ENCODE measurements at regions not wholly inside any gene's neighbourhood (a gene's known extent, or its start where the extent isn't known, plus 50 kb on each side); places are given as distances from the start of the nearest gene placed in this dataset.
A peak's percentile ranks its signal among the peaks of the same experiment; 100 is the strongest.

GRCh38 chr5:44183753-44184152, 205.5 kb downstream of the FGF10 start:
- Histone ChIP-seq H3K36me3 (replicated peaks in 1 of 2; ENCODE audit: insufficient read depth in 1 of 2, low read depth in 2 of 2) (no peaks in the 10 kb centered on the region), H3K27ac (no peak overlapping the region), H3K4me3 (no peak overlapping the region), H3K9me3 (no peaks in the 10 kb centered on the region), H3K27me3 (no peaks in the 10 kb centered on the region), H3K4me1 (no peaks in the 10 kb centered on the region)
- no peak for TF ChIP-seq POLR2A (IDR thresholded peaks at IDR 0.05)
- TF ChIP-seq, protein P1, sequence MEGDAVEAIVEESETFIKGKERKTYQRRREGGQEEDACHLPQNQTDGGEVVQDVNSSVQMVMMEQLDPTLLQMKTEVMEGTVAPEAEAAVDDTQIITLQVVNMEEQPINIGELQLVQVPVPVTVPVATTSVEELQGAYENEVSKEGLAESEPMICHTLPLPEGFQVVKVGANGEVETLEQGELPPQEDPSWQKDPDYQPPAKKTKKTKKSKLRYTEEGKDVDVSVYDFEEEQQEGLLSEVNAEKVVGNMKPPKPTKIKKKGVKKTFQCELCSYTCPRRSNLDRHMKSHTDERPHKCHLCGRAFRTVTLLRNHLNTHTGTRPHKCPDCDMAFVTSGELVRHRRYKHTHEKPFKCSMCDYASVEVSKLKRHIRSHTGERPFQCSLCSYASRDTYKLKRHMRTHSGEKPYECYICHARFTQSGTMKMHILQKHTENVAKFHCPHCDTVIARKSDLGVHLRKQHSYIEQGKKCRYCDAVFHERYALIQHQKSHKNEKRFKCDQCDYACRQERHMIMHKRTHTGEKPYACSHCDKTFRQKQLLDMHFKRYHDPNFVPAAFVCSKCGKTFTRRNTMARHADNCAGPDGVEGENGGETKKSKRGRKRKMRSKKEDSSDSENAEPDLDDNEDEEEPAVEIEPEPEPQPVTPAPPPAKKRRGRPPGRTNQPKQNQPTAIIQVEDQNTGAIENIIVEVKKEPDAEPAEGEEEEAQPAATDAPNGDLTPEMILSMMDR (IDR thresholded peaks at IDR 0.05) = no peak
- 57 to 83% methylated on average over 3 of the region's 3 CpGs for WGBS, 2 donors
- DNase-seq (no peak), ATAC-seq (no peak)
- intact Hi-C loops (cut with DNase I) = no loop called here

DNA sequence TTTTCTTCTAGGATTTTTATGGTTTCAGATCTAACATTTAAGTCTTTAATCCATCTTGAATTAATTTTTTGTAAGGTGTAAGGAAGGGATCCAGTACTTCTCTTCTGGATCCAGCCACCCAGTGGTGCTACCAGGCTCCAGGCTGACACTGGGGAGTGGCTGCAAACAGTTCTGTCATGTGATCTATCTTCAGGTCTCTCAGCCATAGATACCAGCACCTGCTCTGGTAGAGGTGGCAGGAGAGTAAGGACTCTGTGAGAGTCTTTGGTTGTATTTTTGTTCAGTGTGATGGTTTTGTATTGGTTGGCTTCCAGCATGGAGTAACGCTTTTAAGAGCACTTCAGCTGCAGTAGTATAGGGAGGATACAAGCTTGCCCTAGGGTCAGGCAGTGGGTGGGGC, 205.9 kb downstream of the FGF10 start:
- Histone ChIP-seq H3K4me1 (no peaks in the 10 kb centered on the region), H3K27me3 (no peaks in the 10 kb centered on the region), H3K36me3 (replicated peaks in 1 of 2; ENCODE audit: insufficient read depth in 1 of 2, low read depth in 2 of 2) (no peaks in the 10 kb centered on the region), H3K27ac (no peak overlapping the region), H3K4me3 (no peak overlapping the region), H3K9me3 (no peaks in the 10 kb centered on the region)
- TF ChIP-seq, protein P1 (IDR thresholded peaks at IDR 0.05) = no peak
- no peak for TF ChIP-seq POLR2A (IDR thresholded peaks at IDR 0.05)
- DNase-seq (no peak), ATAC-seq (no peak)
- WGBS, 2 donors = 77 to 100% methylated on average over 1 of the region's 1 CpG
- intact Hi-C loops (cut with DNase I) = no loop called here

GRCh38 chr5:44178414-44178813, 210.8 kb downstream of the FGF10 start:
- Histone ChIP-seq H3K4me1 (no peaks in the 10 kb centered on the region), H3K27me3 (no peaks in the 10 kb centered on the region), H3K9me3 (no peaks in the 10 kb centered on the region), H3K36me3 (replicated peaks in 1 of 2; ENCODE audit: insufficient read depth in 1 of 2, low read depth in 2 of 2) (no peaks in the 10 kb centered on the region), H3K27ac (no peak overlapping the region), H3K4me3 (no peak overlapping the region)
- ATAC-seq = no peak
- intact Hi-C loops (cut with DNase I) = no loop called here
- no peak for DNase-seq
- WGBS, 2 donors = 58 to 62% methylated on average over 2 of the region's 2 CpGs
- TF ChIP-seq, protein P1 (IDR thresholded peaks at IDR 0.05) = no peak

GRCh38 chr5:44167540-44167939, 221.7 kb downstream of the FGF10 start:
- TF ChIP-seq, protein P1 (IDR thresholded peaks at IDR 0.05) = no peak
- TF ChIP-seq POLR2A (IDR thresholded peaks at IDR 0.05) = no peak
- H3K4me1 ChIP-seq = no peaks in the 10 kb centered on the region
- H3K9me3 ChIP-seq = no peaks in the 10 kb centered on the region
- intact Hi-C loops (cut with DNase I) = no loop called here
- H3K27ac ChIP-seq = no peak overlapping the region
- ATAC-seq = no peak
- DNase-seq = no peak
- no peaks in the 10 kb centered on the region for H3K36me3 ChIP-seq (replicated peaks in 1 of 2; ENCODE audit: insufficient read depth in 1 of 2, low read depth in 2 of 2)
- H3K27me3 ChIP-seq = no peaks in the 10 kb centered on the region
- H3K4me3 ChIP-seq = no peak overlapping the region

DNA sequence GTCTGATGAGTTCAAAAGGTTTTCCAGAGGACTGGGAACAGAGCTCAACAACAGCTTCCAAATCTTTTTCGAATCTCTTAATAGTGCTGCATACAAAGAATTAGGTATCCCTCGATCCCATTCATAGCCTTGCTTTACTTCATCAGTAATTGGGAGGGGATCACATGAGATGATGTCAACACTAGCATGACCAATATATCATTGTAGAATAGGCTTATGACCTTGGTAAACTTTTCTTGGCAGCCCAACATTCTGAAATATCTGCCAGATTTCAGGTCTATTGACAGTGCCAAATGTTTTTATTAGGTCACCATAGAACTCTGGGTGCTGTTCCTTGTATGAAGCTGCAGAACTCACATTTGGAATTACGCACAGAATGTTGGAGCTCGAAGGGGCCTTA, 228.9 kb downstream of the FGF10 start:
- Histone ChIP-seq H3K4me3 (no peak overlapping the region), H3K9me3 (peaks cover 0 to 13% (median 0%) of the 10 kb centered on the region in 3 donors), H3K4me1 (no peaks in the 10 kb centered on the region), H3K27ac (no peak overlapping the region), H3K36me3 (replicated peaks in 1 of 2; ENCODE audit: insufficient read depth in 1 of 2, low read depth in 2 of 2) (no peaks in the 10 kb centered on the region), H3K27me3 (no peaks in the 10 kb centered on the region)
- intact Hi-C loops (cut with DNase I) = no loop called here
- DNase-seq (no peak), ATAC-seq (peak; percentile 74)
- 57 to 63% methylated on average over 4 of the region's 4 CpGs for WGBS, 2 donors
- no peak for TF ChIP-seq POLR2A (IDR thresholded peaks at IDR 0.05)
- TF ChIP-seq, protein P1 (IDR thresholded peaks at IDR 0.05) = no peak

Data from body of pancreas (tissue), 4 donors.